Activated CD8-positive, alpha-beta memory T cell treated with anti-CD3 and anti-CD28 coated beads, Interleukin-2, amount 50 U/mL, for 48 hours (primary cell): ENCODE measurements at regions not wholly inside any gene's neighbourhood (a gene's known extent, or its start where the extent isn't known, plus 50 kb on each side); places are given as distances from the start of the nearest gene placed in this dataset.
"Not testable (repeated sequence)": the region's sequence is repeated elsewhere in the genome, so short reads cannot be mapped to it uniquely, and the experiment has no call there.

Experiments used
- DNase-seq: peaks from one replicate; pipeline ENCODE4 v3.0.0-alpha.2; 2020

DNA sequence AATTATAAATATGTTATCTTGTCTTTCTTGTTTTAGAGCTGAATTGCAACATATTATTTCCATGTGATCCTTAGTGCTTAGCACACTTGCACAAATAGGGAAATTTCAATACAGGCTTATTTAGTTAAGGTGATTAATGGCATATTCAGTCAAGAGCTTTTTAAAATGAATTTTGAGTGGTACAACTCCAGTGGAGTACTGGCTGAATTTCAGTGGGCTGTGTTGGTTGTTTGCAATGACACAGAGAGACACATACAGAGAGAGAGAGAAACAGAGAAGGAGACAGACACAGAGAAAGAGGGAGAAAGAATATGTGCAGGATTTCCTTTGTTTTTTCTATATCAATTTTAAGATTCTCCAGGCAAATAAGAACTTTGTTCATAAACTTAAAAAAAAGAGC is 766.9 kb downstream of the DNAJB9 start:
- DNase-seq, result no peak

DNA sequence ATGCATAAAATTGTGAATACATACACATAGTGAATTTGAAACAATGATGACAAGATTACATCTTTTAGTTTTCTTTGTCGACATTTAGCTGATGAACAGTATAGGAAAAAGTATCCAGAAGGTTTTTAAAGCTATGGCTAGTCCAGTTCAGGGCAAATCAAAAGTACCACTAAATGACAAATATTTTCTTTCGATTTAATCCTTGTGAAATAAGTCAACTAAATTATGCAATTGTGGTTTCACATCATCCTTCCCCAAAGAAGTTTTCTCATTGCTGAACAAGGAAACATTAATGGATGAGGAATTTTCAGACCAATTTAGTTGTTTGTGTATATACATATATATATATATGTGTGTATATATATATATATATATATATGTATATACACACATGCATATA is 774.0 kb downstream of the DNAJB9 start:
- no peak for DNase-seq

GRCh38 chr7:109351493-109351892 is 781.8 kb downstream of the DNAJB9 start:
- no peak for DNase-seq

DNA sequence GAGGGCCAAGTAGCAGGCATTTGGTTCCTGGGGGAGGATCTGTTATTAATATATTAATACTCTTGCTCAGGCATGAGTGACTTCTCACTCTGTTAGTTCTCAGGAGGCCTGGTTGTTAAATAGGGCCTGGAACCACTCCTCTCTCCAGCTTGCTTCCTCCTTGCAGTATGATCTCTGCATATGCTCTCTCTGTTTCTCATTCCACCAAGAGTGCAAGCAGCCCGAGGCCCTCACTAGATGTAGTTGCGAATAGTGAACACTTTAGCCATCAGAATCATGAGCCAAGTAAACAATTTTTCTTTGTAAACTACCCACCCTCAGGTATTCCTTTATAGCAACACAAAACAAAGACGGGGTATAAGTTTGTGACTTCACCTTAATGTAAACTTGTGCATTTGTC is 784.3 kb downstream of the DNAJB9 start:
- no peak for DNase-seq

- no peak for DNase-seq
Measured at GRCh38 chr7:109354552-109354951, 784.9 kb downstream of the DNAJB9 start.

DNA sequence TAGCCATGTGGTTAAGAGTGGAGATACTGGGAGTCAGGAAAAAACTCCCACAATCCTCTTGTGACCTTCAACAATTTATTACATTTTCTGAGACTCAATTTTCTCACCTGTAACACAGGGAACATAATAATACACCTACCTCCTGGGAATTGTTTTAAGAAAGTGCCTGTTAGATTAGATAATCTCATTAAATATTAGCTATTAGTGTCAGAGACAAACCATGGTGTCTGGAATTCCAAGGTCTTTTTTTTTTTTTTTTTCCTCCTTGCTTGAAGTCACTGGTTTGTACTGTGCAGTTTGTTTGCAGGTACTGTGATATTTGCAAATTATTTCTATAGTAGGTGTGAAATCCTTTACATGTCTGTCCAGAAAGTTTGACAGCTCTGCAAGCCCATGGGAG is 806.1 kb downstream of the DNAJB9 start:
- DNase-seq, result no peak

DNA sequence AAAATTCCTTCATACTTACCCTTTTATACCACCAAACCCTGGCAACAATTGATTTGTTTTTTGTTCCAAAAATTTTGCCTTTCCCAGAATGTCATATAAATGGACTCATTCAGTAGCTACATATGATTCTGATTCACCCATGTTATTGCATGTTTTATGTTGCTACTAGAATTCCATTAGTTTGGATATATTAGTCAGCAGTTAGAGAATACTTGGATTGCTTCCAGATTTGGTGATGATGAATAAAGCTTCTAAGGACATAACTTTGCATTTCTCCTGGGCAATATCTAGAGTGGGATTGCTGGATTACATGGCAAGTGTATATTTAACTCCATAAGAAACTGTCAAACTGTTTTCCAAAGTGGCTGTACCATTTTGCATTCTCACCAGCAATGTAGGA is 806.9 kb downstream of the DNAJB9 start:
- no peak for DNase-seq

DNA sequence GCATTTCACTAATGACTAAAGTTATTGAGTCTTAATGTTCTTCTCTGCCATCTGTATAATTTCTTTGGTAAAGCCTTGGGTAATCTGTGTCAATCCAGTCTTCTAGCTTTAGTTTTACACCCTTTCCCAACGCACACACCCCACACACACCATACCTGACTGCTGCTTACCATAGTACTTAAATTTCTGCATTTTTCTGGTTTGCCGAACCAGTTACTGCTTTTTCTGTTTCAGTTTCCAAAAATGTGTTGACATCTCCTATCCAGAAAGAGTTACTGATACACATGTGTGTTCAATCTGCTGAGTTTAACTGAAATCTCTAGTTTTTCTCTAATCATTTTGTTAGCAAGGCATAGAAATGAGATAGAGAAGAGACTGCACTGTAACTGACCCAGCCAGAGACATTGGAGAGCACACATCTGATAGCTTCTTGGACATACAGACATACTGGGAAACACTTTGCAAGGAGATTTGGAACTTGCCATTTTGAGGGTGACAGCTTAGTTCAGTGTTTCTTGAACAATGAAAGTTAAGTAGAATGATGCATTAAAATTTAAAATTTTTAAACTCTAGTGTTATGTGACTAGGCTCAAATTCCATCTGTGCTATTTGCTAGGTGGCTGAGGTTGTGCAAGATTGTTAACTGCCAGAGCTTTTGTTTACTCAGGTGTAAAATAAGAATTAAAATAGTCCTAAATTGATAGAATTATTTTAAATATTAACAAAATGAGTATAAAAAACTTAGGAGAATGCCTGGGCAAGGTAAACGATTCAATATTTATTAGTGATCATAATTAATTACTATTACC is 807.6 kb downstream of the DNAJB9 start:
- DNase-seq, result no peak

DNA sequence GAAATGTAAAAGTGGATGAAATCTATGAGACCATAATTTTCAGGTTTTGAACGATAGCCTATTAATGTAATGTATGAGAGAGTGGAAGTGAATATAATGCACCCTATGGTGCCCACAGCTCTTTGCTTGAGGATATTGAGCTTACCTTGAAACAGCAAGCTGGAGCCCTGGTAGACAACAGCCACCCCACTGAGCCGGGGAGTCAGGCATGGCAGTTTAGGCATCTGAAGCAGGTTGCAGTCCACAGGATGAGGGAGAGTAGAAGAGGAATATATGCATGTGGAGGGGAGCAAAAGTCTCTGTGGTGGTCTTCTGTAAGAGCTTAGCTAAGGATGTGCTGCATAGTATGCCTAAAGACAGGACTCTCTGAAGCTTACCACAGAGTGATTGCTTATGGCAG is 817.3 kb downstream of the DNAJB9 start:
- no peak for DNase-seq

DNA sequence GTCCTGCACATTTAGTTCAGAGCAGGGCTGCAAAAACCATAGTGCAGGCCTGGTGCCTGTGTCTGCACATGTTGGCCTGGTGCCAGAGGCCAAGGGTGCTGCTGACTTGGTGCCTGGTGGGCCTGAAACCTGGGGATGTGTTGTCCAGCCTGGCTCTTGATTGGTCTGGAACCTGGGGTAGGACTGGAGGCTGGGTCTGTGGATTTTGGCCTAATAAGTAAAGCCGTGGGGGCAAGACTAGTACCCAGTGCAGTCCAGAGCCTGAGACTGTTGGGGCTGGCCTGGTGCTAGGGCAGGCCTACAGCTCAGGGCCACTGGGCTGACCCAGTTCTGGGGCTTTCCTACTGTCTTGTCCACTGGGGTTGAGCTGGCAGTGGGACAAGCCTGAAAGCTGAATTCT is 817.9 kb downstream of the DNAJB9 start:
- no peak for DNase-seq

DNA sequence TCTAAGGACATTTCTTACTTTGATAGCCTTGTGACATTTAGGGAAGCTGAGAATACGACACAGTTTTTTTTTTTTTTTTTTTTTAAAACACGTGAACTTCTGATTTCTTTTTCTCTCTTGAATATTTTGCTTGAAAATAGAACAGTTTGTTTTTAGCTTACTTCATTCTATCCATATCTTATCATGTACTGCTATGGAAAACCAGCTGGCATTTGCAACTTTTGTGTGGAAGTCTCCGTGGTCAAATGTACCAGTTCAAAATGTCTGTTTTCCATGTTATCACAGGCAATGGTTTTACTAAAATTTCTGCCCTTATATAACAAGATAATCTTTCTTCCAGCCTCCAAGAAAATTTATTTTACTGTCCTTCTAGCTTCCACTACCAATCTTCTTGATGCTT is 821.6 kb downstream of the DNAJB9 start:
- no peak for DNase-seq

DNA sequence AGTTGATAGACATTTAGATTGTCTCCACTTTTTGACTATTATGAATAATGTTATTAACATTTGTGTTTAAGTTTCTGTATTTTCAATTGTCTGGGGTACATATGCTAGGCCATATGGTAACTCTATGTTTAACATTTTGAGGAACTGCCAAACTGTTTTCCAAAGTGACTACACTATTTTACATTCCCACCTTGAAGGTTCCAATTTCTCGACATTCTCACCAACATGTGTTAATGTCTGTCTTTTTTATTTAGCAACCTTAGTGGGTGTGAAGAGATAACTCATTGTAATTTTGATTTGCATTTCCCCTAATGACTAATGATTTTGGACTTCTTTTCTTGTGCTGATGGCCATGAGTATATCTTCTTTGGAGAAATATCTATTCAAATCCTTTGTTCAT is 832.4 kb downstream of the DNAJB9 start:
- no peak for DNase-seq

DNA sequence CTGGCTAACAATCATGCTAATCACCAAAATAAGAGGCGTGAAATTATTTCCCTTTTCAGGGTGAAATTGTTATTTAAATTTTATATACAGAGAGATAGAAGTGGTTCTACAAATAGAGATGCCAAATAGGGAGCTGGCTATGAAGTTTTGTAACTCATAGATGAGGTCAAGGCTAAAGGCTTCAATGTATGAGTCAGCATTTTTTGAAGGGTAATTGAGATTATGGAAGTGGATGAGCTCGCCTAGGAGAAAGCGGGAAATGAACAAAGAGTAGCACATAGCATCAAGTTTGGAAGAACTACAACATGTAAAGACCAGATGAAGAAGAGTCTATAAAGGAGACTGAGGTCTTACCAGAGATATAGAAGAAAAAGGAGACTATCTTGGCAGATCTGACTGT is 838.1 kb downstream of the DNAJB9 start:
- no peak for DNase-seq

DNA sequence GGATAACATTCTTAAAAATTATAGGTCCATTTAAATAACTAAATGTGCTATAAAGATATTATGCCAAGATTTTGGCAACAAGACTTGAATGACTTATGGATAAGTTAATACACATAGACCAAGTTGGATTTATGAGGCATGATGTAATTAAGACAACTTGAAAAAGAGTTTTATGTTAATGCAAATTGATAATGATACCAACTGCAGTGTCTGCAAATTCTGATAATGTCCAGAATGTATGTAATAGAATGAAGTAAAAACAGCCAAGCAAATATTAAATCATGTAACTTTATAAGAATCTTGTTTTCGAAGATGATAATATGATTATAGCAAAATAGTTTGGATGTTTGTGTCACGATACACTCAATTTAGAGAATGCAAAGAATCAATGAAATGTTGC is 868.3 kb downstream of the DNAJB9 start:
- DNase-seq, result no peak

GRCh38 chr7:109449760-109450159 is 880.1 kb downstream of the DNAJB9 start:
- no peak for DNase-seq

DNA sequence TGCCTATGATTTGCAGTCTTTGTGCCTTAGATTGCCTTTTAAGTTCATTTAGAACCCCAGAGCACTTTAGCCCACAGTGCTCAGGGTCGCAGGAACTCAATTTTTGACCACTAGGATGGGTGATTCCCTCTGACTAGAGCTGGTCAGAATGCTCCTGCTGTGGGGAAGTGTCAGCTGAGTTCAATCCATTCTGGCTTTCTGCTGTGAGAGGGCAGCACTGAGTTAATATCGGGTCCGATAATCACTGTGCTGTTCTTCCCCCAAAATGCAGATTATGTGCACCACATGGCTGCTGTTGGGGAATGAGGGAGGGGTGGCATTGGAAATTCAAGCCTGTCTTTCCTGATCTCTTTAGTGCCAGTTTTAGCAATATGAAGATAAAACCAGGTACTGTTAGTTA is 886.4 kb downstream of the DNAJB9 start:
- DNase-seq, result no peak

DNA sequence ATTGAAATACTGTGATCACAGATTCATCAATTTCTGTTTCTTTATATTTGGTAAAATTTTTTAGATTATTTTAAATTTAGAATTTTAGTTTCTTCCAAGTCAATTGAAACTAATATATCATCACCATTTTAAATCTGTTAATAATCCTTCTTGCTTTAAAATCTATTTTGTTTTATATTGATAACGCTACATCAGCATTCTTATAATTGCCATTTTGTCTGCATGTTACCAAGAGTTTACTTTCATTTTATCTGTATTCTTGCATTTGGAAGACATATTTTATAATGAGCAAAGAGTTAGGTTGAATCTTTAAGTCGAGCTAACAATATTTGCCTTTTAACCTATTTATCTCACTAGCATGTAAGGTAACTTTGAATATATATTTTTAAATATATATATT is 890.6 kb downstream of the DNAJB9 start:
- no peak for DNase-seq

- no peak for DNase-seq
Measured at GRCh38 chr7:109462171-109462570, 892.5 kb downstream of the DNAJB9 start.

DNA sequence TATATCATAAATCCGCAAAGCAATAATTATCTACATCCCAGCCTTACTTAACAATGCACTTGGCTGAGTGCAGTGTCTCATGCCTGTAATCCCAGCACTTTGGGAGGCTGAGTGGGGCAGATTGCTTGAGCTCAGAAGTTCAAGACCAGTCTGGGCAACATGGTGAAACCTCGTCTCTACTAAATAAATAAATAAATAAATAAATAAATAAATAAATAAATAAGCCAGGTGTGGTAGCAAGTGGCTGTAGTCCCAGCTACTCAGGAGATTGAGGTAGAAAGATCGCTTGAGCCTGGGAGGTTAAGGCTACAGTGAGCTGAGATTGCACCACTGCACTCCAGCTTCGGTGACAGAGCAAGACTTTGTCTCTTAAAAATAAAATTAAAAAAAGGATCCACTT is 898.1 kb downstream of the DNAJB9 start:
- not testable (repeated sequence) for DNase-seq

DNA sequence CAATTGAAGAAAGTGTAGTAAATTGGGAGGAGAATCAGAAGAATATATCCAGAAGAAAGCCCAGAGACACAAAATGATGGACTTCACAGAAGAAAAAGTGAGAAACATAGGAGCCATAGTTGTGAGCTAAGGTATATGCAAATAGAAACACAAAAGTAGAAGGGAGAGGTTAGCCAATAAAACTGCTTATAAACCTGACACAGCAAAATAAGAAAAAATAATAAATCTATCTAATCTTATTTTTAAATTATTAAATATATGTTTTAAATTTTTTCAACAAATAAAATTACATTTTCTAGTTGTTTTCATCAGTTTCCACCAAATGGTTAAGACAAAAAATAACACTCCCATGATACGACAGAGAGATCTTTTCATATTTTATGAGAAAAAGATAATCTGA is 903.5 kb downstream of the DNAJB9 start:
- no peak for DNase-seq

GRCh38 chr7:109476409-109476808 is 906.7 kb downstream of the DNAJB9 start:
- no peak for DNase-seq

DNA sequence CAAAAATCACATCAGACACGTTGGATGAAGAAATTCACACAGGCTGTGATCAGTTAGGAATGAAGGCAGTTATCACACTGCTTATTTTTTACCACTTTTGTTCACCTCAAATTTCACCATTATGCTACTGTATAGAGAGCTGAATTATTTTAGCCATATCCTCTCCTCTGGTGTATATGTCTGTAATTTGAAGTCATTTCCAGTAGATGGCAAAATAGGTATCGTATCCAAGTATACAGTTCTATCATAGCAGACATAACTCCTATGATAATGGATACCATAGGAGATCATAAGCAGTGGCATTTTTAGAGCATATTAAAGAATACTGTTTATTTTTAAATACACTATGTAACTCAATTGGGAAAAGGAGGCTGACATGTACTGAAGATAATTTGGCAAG is 909.7 kb downstream of the DNAJB9 start:
- DNase-seq, result no peak

GRCh38 chr7:109490607-109491006 is 920.9 kb downstream of the DNAJB9 start:
- not testable (repeated sequence) for DNase-seq

GRCh38 chr7:109497053-109497452 is 927.4 kb downstream of the DNAJB9 start:
- no peak for DNase-seq

GRCh38 chr7:109498131-109498530 is 928.5 kb downstream of the DNAJB9 start:
- DNase-seq, result no peak
